OCI-LY1 (cell line): ENCODE measurements at regions not wholly inside any gene's neighbourhood (a gene's known extent, or its start where the extent isn't known, plus 50 kb on each side); places are given as distances from the start of the nearest gene placed in this dataset.

Experiments
- CTCF ChIP-seq: fragments of 200-600 bp; sonication (generic), shearing (Covaris generic); IDR thresholded peaks from 2 replicates; pipeline ENCODE4 v1.5.1; 2017; ENCODE audit warnings: mild to moderate bottlenecking, antibody characterized with exemption, low read length, moderate library complexity, mixed read lengths
- EZH2 ChIP-seq: fragments of 200-600 bp; sonication (generic), shearing (Covaris generic); IDR thresholded peaks from 2 replicates; pipeline ENCODE4 v1.8.0; 2017; ENCODE audit warnings: borderline replicate concordance, mixed run types, mild to moderate bottlenecking, antibody characterized with exemption, low read length, moderate library complexity, mixed read lengths

GRCh38 chr1:219415915-219416314 is 197.0 kb downstream of the ZC3H11B start:
- TF ChIP-seq CTCF (no peak), EZH2 (no peak)
